IPS DF 4.7 (cell line): ENCODE measurements at regions not wholly inside any gene's neighbourhood (a gene's known extent, or its start where the extent isn't known, plus 50 kb on each side); places are given as distances from the start of the nearest gene placed in this dataset.

Experiments used
- DNase-seq: peaks from one replicate; pipeline ENCODE4 v3.0.0-alpha.2; 2013; ENCODE audit warnings: low spot score; ENCODE audit errors: extremely low read depth

GRCh38 chr21:16578912-16579311 lies 849.1 kb downstream of the USP25 start:
- no peak for DNase-seq

- DNase-seq = no peak
These were observed 849.8 kb downstream of the USP25 start for GRCh38 chr21:16579538-16579937.

GRCh38 chr21:16580661-16581060 lies 850.9 kb downstream of the USP25 start:
- DNase-seq = no peak

- DNase-seq = no peak
These were observed 853.8 kb downstream of the USP25 start for GRCh38 chr21:16583556-16583955.

- DNase-seq = no peak
These were observed 855.0 kb downstream of the USP25 start for GRCh38 chr21:16584756-16585155.

GRCh38 chr21:16585896-16586295 lies 856.1 kb downstream of the USP25 start:
- no peak for DNase-seq

GRCh38 chr21:16587141-16587581 lies 857.4 kb downstream of the USP25 start:
- no peak for DNase-seq

- no peak for DNase-seq
These were observed 858.0 kb downstream of the USP25 start for GRCh38 chr21:16587681-16588375.

- DNase-seq = no peak
These were observed 858.7 kb downstream of the USP25 start for GRCh38 chr21:16588433-16588860.

GRCh38 chr21:16589006-16589898 lies 859.5 kb downstream of the USP25 start:
- DNase-seq = no peak

- DNase-seq = no peak
These were observed 860.4 kb downstream of the USP25 start for GRCh38 chr21:16590186-16590585.

- DNase-seq = no peak
These were observed 861.0 kb downstream of the USP25 start for GRCh38 chr21:16590641-16591292.

- no peak for DNase-seq
These were observed 862.6 kb downstream of the USP25 start for GRCh38 chr21:16592381-16592780.

- no peak for DNase-seq
These were observed 864.4 kb downstream of the USP25 start for GRCh38 chr21:16594191-16594590.

- DNase-seq = no peak
These were observed 866.6 kb downstream of the USP25 start for GRCh38 chr21:16596369-16596768.

- no peak for DNase-seq
These were observed 868.0 kb downstream of the USP25 start for GRCh38 chr21:16597753-16598152.

GRCh38 chr21:16605597-16605996 lies 875.8 kb downstream of the USP25 start:
- DNase-seq = no peak

- DNase-seq = no peak
These were observed 876.5 kb downstream of the USP25 start for GRCh38 chr21:16606271-16606670.

- DNase-seq = no peak
These were observed 878.5 kb downstream of the USP25 start for GRCh38 chr21:16608209-16608830.

GRCh38 chr21:16619281-16619680 lies 889.5 kb downstream of the USP25 start:
- no peak for DNase-seq

- no peak for DNase-seq
These were observed 891.1 kb downstream of the USP25 start for GRCh38 chr21:16620786-16621320.
